HG03520 (cell line): ENCODE measurements at regions not wholly inside any gene's neighbourhood (a gene's known extent, or its start where the extent isn't known, plus 50 kb on each side); places are given as distances from the start of the nearest gene placed in this dataset.
"Not testable (repeated sequence)": the region's sequence is repeated elsewhere in the genome, so short reads cannot be mapped to it uniquely, and the experiment has no call there.

Source experiments
- ATAC-seq: cut with Tn5 transposase; IDR thresholded peaks from one replicate; pipeline ENCODE4 v1.9.1; 2021; ENCODE audit warnings: mild to moderate bottlenecking, moderate library complexity; ENCODE audit not compliant: unreplicated experiment

- ATAC-seq, result no peak
Observed at GRCh38 chr4:72205298-72205697, 173.5 kb downstream of the NPFFR2 start.

GRCh38 chr4:72205831-72206230 is 174.0 kb downstream of the NPFFR2 start:
- ATAC-seq, result no peak

- ATAC-seq, result no peak
Observed at GRCh38 chr4:72207196-72207595, 175.4 kb downstream of the NPFFR2 start.

- ATAC-seq, result no peak
Observed at GRCh38 chr4:72208421-72209075, 176.7 kb downstream of the NPFFR2 start.

GRCh38 chr4:72209600-72209999 is 177.8 kb downstream of the NPFFR2 start:
- peak; percentile 52 for ATAC-seq

- not testable (repeated sequence) for ATAC-seq
Observed at GRCh38 chr4:72213763-72214162, 182.0 kb downstream of the NPFFR2 start.

- ATAC-seq, result no peak
Observed at GRCh38 chr4:72215198-72215597, 183.4 kb downstream of the NPFFR2 start.

GRCh38 chr4:72216539-72217277 is 184.9 kb downstream of the NPFFR2 start:
- ATAC-seq, result no peak

GRCh38 chr4:72218953-72219352 is 187.2 kb downstream of the NPFFR2 start:
- ATAC-seq, result no peak
